GM23338 (cell line): ENCODE measurements at regions not wholly inside any gene's neighbourhood (a gene's known extent, or its start where the extent isn't known, plus 50 kb on each side); places are given as distances from the start of the nearest gene placed in this dataset.

Source experiments
- ATAC-seq: fragments of 200-7000 bp; cut with Tn5 transposase; 3 replicates; pipeline ENCODE4 v1.9.1; 2020
- DNase-seq: peaks from one replicate; pipeline ENCODE4 v3.0.0-alpha.2; 2015; ENCODE audit warnings: low spot score
- H2AFZ ChIP-seq: fragments of 200-600 bp; sonication (generic); 2 replicates; pipeline ENCODE4 v1.8.0; 2016; ENCODE audit warnings: antibody characterized with exemption, mild to moderate bottlenecking, moderate library complexity
- H3F3A ChIP-seq: fragments of 200-600 bp; sonication (generic); replicated peaks from 2 replicates; pipeline ENCODE4 v1.8.0; 2017; ENCODE audit warnings: antibody characterized with exemption, mixed run types, low read depth
- H3K27ac ChIP-seq: fragments of 200-600 bp; sonication (generic); 2 replicates; pipeline ENCODE4 v1.6.1; 2016; ENCODE audit warnings: low read depth
- H3K27me3 ChIP-seq: fragments of 200-600 bp; sonication (generic); 2 replicates; pipeline ENCODE4 v1.8.0; 2016; ENCODE audit warnings: mild to moderate bottlenecking, mixed run types, moderate library complexity; ENCODE audit not compliant: insufficient read depth
- H3K36me3 ChIP-seq: fragments of 200-600 bp; sonication (generic); 2 replicates; pipeline ENCODE4 v1.8.0; 2016; ENCODE audit warnings: mild to moderate bottlenecking; ENCODE audit not compliant: insufficient read depth
- H3K4me1 ChIP-seq: fragments of 200-600 bp; sonication (generic); 2 replicates; pipeline ENCODE4 v1.8.0; 2016; ENCODE audit warnings: mild to moderate bottlenecking, moderate library complexity; ENCODE audit not compliant: insufficient read depth
- H3K4me2 ChIP-seq: fragments of 200-600 bp; sonication (generic); 2 replicates; pipeline ENCODE4 v1.7.1; 2017; ENCODE audit warnings: mixed run types
- H3K4me3 ChIP-seq: fragments of 200-600 bp; sonication (generic); 2 replicates; pipeline ENCODE4 v1.6.1; 2016; ENCODE audit warnings: mixed run types
- H3K79me2 ChIP-seq: fragments of 200-600 bp; sonication (generic); replicated peaks from 2 replicates; pipeline ENCODE4 v1.8.0; 2017; ENCODE audit warnings: mild to moderate bottlenecking; ENCODE audit not compliant: insufficient read depth
- H3K9me2 ChIP-seq: fragments of 200-600 bp; sonication (generic); 2 replicates; pipeline ENCODE4 v1.8.0; 2017; ENCODE audit not compliant: insufficient read depth
- H4K20me1 ChIP-seq: fragments of 200-600 bp; sonication (generic); replicated peaks from 2 replicates; pipeline ENCODE4 v1.8.0; 2017; ENCODE audit warnings: mild to moderate bottlenecking; ENCODE audit not compliant: insufficient read depth
- H3K27ac Mint-ChIP-seq: 2 replicates; pipeline ENCODE4 v1.8.0; 2020; ENCODE audit warnings: inconsistent platforms, mild to moderate bottlenecking, moderate library complexity, mixed read lengths
- H3K27me3 Mint-ChIP-seq: 3 replicates; pipeline ENCODE4 v1.8.0; 2022; ENCODE audit warnings: low read depth, mild to moderate bottlenecking, moderate library complexity, mixed read lengths, inconsistent platforms; ENCODE audit not compliant: insufficient read depth, poor library complexity
- H3K36me3 Mint-ChIP-seq: 3 replicates; pipeline ENCODE4 v1.8.0; 2021; ENCODE audit warnings: low read depth, mild to moderate bottlenecking, inconsistent platforms, moderate library complexity, mixed read lengths
- H3K4me1 Mint-ChIP-seq: 3 replicates; pipeline ENCODE4 v1.8.0; 2020; ENCODE audit warnings: mild to moderate bottlenecking, inconsistent platforms, mixed read lengths
- H3K4me3 Mint-ChIP-seq: 3 replicates; pipeline ENCODE4 v1.8.0; 2021; ENCODE audit warnings: moderate library complexity, mild to moderate bottlenecking, inconsistent platforms, mixed read lengths
- H3K9me3 Mint-ChIP-seq: 3 replicates; pipeline ENCODE4 v1.8.0; 2020; ENCODE audit warnings: moderate library complexity, mild to moderate bottlenecking, inconsistent platforms, mixed read lengths
- CREB1 ChIP-seq: fragments of 250-450 bp; sonication (Bioruptor Pico); IDR thresholded peaks from 2 replicates; pipeline ENCODE4 v1.5.0; 2020; ENCODE audit warnings: low read depth, mild to moderate bottlenecking, moderate library complexity
- ETS1 ChIP-seq: IDR thresholded peaks from 2 replicates; pipeline ENCODE4 v1.6.1; 2016; ENCODE audit warnings: antibody characterized with exemption
- EZH2 ChIP-seq: fragments of 200-600 bp; sonication (generic); IDR thresholded peaks from one replicate; pipeline ENCODE4 v1.8.0; 2017; ENCODE audit warnings: antibody characterized with exemption, mild to moderate bottlenecking, low read depth; ENCODE audit not compliant: unreplicated experiment
- EZH2phosphoT487 ChIP-seq: fragments of 200-600 bp; sonication (generic); IDR thresholded peaks from one replicate; pipeline ENCODE4 v1.8.1; 2018; ENCODE audit warnings: antibody characterized with exemption; ENCODE audit not compliant: unreplicated experiment
- JUNB ChIP-seq: IDR thresholded peaks from one replicate; pipeline ENCODE4 v1.6.1; 2016; ENCODE audit warnings: antibody characterized with exemption; ENCODE audit not compliant: unreplicated experiment
- NANOG ChIP-seq: IDR thresholded peaks from 2 replicates; pipeline ENCODE4 v1.6.1; 2016; ENCODE audit warnings: antibody characterized with exemption, borderline replicate concordance
- POLR2AphosphoS5 ChIP-seq: IDR thresholded peaks from 2 replicates; pipeline ENCODE4 v1.6.1; 2016; ENCODE audit warnings: antibody characterized with exemption, low read depth
- STAT1 ChIP-seq: IDR thresholded peaks from one replicate; pipeline ENCODE4 v1.6.1; 2016; ENCODE audit warnings: antibody characterized with exemption; ENCODE audit not compliant: unreplicated experiment
- ZNF114 ChIP-seq: fragments of 250-450 bp; sonication (Bioruptor Pico); IDR thresholded peaks from 2 replicates; pipeline ENCODE4 v1.5.0; 2020; ENCODE audit warnings: mild to moderate bottlenecking, moderate library complexity
- ZNF331 ChIP-seq: fragments of 250-450 bp; sonication (Bioruptor Pico); IDR thresholded peaks from 2 replicates; pipeline ENCODE4 v1.5.0; 2020; ENCODE audit warnings: low read depth, mild to moderate bottlenecking, moderate library complexity
- ZNF462 ChIP-seq: fragments of 250-450 bp; sonication (Bioruptor Pico); IDR thresholded peaks from 2 replicates; pipeline ENCODE4 v1.5.0; 2020; ENCODE audit warnings: mild to moderate bottlenecking, moderate library complexity
- TF ChIP-seq, protein P1 (sequence below): IDR thresholded peaks from one replicate; pipeline ENCODE4 v1.6.1; 2018; ENCODE audit warnings: antibody characterized with exemption; ENCODE audit not compliant: unreplicated experiment
- TF ChIP-seq, protein P2 (sequence below), 2 experiments: fragments of 200-600 bp in 1 of 2; sonication (generic) in 1 of 2; conservative IDR thresholded peaks; 2 replicates each; pipeline versions ENCODE4 v1.5.1 to v1.6.1; 2016 to 2017; ENCODE audit warnings: antibody characterized with exemption in 2 of 2, low read depth in 2 of 2, mild to moderate bottlenecking in 2 of 2, moderate library complexity in 1 of 2

GRCh38 chr3:104555728-104556127 lies 811.0 kb upstream of the ALCAM start:
- Histone ChIP-seq H3K4me2 (no peak overlapping the region), H2AFZ (no peak overlapping the region), H4K20me1 (no peaks in the 10 kb centered on the region), H3K27me3 (no peaks in the 10 kb centered on the region), H3K36me3 (no peaks in the 10 kb centered on the region), H3K4me1 (peaks cover 2% of the 10 kb centered on the region), H3K27ac (no peak overlapping the region), H3F3A (no peaks in the 10 kb centered on the region), H3K9me2 (no peaks in the 10 kb centered on the region), H3K4me3 (no peak overlapping the region), H3K79me2 (no peaks in the 10 kb centered on the region)
- Mint-ChIP-seq H3K9me3 (no peaks in the 10 kb centered on the region), H3K27me3 (peaks cover 2% of the 10 kb centered on the region), H3K4me3 (no peak overlapping the region), H3K27ac (no peak overlapping the region), H3K4me1 (peaks cover 10% of the 10 kb centered on the region; the same call in 2 of the 3 replicates), H3K36me3 (no peaks in the 10 kb centered on the region)
- no peak for TF ChIP-seq CREB1
- TF ChIP-seq NANOG: no peak
- TF ChIP-seq, protein P1, sequence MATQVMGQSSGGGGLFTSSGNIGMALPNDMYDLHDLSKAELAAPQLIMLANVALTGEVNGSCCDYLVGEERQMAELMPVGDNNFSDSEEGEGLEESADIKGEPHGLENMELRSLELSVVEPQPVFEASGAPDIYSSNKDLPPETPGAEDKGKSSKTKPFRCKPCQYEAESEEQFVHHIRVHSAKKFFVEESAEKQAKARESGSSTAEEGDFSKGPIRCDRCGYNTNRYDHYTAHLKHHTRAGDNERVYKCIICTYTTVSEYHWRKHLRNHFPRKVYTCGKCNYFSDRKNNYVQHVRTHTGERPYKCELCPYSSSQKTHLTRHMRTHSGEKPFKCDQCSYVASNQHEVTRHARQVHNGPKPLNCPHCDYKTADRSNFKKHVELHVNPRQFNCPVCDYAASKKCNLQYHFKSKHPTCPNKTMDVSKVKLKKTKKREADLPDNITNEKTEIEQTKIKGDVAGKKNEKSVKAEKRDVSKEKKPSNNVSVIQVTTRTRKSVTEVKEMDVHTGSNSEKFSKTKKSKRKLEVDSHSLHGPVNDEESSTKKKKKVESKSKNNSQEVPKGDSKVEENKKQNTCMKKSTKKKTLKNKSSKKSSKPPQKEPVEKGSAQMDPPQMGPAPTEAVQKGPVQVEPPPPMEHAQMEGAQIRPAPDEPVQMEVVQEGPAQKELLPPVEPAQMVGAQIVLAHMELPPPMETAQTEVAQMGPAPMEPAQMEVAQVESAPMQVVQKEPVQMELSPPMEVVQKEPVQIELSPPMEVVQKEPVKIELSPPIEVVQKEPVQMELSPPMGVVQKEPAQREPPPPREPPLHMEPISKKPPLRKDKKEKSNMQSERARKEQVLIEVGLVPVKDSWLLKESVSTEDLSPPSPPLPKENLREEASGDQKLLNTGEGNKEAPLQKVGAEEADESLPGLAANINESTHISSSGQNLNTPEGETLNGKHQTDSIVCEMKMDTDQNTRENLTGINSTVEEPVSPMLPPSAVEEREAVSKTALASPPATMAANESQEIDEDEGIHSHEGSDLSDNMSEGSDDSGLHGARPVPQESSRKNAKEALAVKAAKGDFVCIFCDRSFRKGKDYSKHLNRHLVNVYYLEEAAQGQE: no peak
- TF ChIP-seq ETS1: no peak
- TF ChIP-seq ZNF114 (CRISPR knock-in tag): no peak
- TF ChIP-seq EZH2phosphoT487: no peak
- no peak for TF ChIP-seq ZNF462 (CRISPR knock-in tag)
- TF ChIP-seq POLR2AphosphoS5: no peak
- TF ChIP-seq EZH2: no peak
- TF ChIP-seq ZNF331 (CRISPR knock-in tag): no peak
- no peak for TF ChIP-seq STAT1
- TF ChIP-seq, protein P2, sequence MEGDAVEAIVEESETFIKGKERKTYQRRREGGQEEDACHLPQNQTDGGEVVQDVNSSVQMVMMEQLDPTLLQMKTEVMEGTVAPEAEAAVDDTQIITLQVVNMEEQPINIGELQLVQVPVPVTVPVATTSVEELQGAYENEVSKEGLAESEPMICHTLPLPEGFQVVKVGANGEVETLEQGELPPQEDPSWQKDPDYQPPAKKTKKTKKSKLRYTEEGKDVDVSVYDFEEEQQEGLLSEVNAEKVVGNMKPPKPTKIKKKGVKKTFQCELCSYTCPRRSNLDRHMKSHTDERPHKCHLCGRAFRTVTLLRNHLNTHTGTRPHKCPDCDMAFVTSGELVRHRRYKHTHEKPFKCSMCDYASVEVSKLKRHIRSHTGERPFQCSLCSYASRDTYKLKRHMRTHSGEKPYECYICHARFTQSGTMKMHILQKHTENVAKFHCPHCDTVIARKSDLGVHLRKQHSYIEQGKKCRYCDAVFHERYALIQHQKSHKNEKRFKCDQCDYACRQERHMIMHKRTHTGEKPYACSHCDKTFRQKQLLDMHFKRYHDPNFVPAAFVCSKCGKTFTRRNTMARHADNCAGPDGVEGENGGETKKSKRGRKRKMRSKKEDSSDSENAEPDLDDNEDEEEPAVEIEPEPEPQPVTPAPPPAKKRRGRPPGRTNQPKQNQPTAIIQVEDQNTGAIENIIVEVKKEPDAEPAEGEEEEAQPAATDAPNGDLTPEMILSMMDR (conservative IDR thresholded peaks at IDR 0.05; ENCODE audit: low read depth in 2 of 2): no peak
- no peak for TF ChIP-seq JUNB
- DNase-seq (no peak), ATAC-seq (no peak)
